ENCODE measurements at regions not wholly inside any gene's neighbourhood (a gene's known extent, or its start where the extent isn't known, plus 50 kb on each side); places are given as distances from the start of the nearest gene placed in this dataset.

GRCh38 chr1:3992103-3992556, 92.1 kb upstream of the C1orf174 start:
- ATAC-seq, result no peak
- Histone ChIP-seq H3K9me3 (no peaks in the 10 kb centered on the region), H3K36me3 (no peaks in the 10 kb centered on the region), H3K4me1 (no peaks in the 10 kb centered on the region), H3K27me3 (ENCODE audit: low read depth) (peaks cover 5% of the 10 kb centered on the region), H3K27ac (no peak overlapping the region), H3K4me3 (no peak overlapping the region)
- TF ChIP-seq CTCF (IDR thresholded peaks at IDR 0.05), result no peak
- DNase-seq, result no peak
- intact Hi-C loops (cut with DNase I), result no loop called here

GRCh38 chr1:3992746-3993145, 92.7 kb upstream of the C1orf174 start:
- Histone ChIP-seq H3K27ac (no peak overlapping the region), H3K9me3 (no peaks in the 10 kb centered on the region), H3K4me3 (no peak overlapping the region), H3K4me1 (no peaks in the 10 kb centered on the region), H3K36me3 (no peaks in the 10 kb centered on the region), H3K27me3 (ENCODE audit: low read depth) (peaks cover 6% of the 10 kb centered on the region)
- TF ChIP-seq CTCF (IDR thresholded peaks at IDR 0.05), result no peak
- no peak for DNase-seq
- intact Hi-C loops (cut with DNase I), result no loop called here
- ATAC-seq, result no peak

- ATAC-seq (no peak), DNase-seq (no peak)
- Histone ChIP-seq H3K27ac (no peak overlapping the region), H3K4me1 (no peaks in the 10 kb centered on the region), H3K36me3 (no peaks in the 10 kb centered on the region), H3K4me3 (no peak overlapping the region), H3K27me3 (ENCODE audit: low read depth) (peaks cover 13% of the 10 kb centered on the region), H3K9me3 (no peaks in the 10 kb centered on the region)
- TF ChIP-seq CTCF (IDR thresholded peaks at IDR 0.05), result no peak
- intact Hi-C loops (cut with DNase I), result no loop called here
Measured at GRCh38 chr1:3993619-3994375, 93.7 kb upstream of the C1orf174 start.

GRCh38 chr1:3995141-3995780, 95.2 kb upstream of the C1orf174 start:
- TF ChIP-seq CTCF (IDR thresholded peaks at IDR 0.05), result no peak
- H3K36me3 ChIP-seq, result no peaks in the 10 kb centered on the region
- H3K27ac ChIP-seq, result no peak overlapping the region
- DNase-seq (no peak), ATAC-seq (no peak)
- no peaks in the 10 kb centered on the region for H3K9me3 ChIP-seq
- intact Hi-C loops (cut with DNase I), result no loop called here
- H3K4me1 ChIP-seq, result no peaks in the 10 kb centered on the region
- no peak overlapping the region for H3K4me3 ChIP-seq
- peaks cover 22% of the 10 kb centered on the region for H3K27me3 ChIP-seq (ENCODE audit: low read depth)

GRCh38 chr1:3996846-3997705, 97.0 kb upstream of the C1orf174 start:
- DNase-seq (no peak), ATAC-seq (no peak)
- no peaks in the 10 kb centered on the region for H3K4me1 ChIP-seq
- no peaks in the 10 kb centered on the region for H3K9me3 ChIP-seq
- no peak for TF ChIP-seq CTCF (IDR thresholded peaks at IDR 0.05)
- intact Hi-C loops (cut with DNase I), result no loop called here
- H3K36me3 ChIP-seq, result no peaks in the 10 kb centered on the region
- peaks cover 29% of the 10 kb centered on the region for H3K27me3 ChIP-seq (ENCODE audit: low read depth)
- no peak overlapping the region for H3K4me3 ChIP-seq
- no peak overlapping the region for H3K27ac ChIP-seq

All from lower lobe of right lung (tissue), 2 donors.